GM23248 (cell line): ENCODE measurements at regions not wholly inside any gene's neighbourhood (a gene's known extent, or its start where the extent isn't known, plus 50 kb on each side); places are given as distances from the start of the nearest gene placed in this dataset.

Source experiments
- EZH2 ChIP-seq: fragments of 200-600 bp; sonication (generic); IDR thresholded peaks from 2 replicates; pipeline ENCODE4 v1.6.1; 2018; ENCODE audit warnings: antibody characterized with exemption, mild to moderate bottlenecking; ENCODE audit not compliant: insufficient read depth, poor library complexity, severe bottlenecking
- EZH2phosphoT487 ChIP-seq: fragments of 200-600 bp; sonication (generic); IDR thresholded peaks from 2 replicates; pipeline ENCODE4 v1.6.1; 2018; ENCODE audit warnings: antibody characterized with exemption, moderate library complexity, mild to moderate bottlenecking, low read depth; ENCODE audit not compliant: insufficient read depth

GRCh38 chr4:62159306-62159705 lies 959.2 kb downstream of the ADGRL3 start:
- TF ChIP-seq EZH2: no peak
- TF ChIP-seq EZH2phosphoT487: no peak
